GM04504 (cell line): ENCODE measurements at regions not wholly inside any gene's neighbourhood (a gene's known extent, or its start where the extent isn't known, plus 50 kb on each side); places are given as distances from the start of the nearest gene placed in this dataset.
"Not testable (repeated sequence)": the region's sequence is repeated elsewhere in the genome, so short reads cannot be mapped to it uniquely, and the experiment has no call there.

Experiments used
- DNase-seq: peaks from one replicate; pipeline ENCODE4 v3.0.0-alpha.2; 2012; ENCODE audit warnings: low read depth

DNA sequence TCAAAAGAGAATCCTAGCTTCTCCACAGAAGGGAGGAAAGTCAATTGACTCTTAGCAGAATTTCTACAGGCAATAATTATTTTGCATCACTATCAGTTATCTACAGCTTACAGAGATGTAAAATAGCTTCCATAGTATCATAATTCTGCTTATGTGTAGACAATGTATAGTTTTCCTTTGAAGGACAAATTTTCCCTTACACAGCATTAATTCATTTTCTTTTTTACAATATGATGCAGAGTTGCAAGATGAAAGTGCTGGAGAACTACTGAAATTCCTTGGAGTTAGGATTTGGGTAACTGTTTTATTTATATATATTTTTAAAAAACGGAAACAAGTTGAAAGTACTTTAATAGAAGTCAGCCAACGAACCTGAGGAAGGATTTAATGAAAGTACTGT, 111.0 kb upstream of the CPHXL start:
- no peak for DNase-seq

DNA sequence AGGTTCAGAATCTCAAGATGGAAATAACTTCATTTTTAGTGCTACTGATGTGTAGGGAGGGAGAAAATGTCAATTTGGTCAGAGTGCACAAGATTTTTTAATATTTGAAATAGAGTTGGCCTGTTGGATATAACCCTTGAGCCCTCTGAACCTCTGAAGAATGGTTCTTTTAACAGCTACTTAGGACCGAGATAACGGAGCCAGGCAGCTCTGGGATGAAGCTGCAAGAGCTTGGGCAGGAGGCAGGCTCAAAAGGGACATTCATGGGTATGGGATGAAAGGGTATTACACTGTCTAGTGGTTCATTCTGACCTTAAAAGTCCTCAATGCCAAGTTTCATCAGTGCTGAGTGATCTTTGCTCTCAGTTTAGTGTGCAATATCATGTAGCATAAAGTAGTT, 111.4 kb upstream of the CPHXL start:
- no peak for DNase-seq

DNA sequence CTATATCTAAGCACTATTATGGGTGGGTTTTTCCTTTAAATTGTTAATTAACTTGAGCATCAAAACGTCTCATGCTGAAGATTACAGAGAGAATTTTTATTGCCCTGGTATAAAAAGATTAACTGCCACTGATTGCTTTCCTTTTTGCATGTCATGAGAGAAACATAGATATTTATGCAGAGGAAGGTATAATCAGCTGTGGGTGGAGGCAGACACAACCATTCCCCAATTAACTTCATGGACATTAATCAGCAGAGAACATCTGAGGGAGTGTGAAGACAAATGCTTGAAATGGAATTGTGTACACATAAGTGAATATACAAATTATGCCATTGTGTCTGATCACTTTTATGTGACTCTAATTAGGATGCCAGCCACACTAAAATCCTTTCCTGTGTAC, 115.2 kb upstream of the CPHXL start:
- no peak for DNase-seq

DNA sequence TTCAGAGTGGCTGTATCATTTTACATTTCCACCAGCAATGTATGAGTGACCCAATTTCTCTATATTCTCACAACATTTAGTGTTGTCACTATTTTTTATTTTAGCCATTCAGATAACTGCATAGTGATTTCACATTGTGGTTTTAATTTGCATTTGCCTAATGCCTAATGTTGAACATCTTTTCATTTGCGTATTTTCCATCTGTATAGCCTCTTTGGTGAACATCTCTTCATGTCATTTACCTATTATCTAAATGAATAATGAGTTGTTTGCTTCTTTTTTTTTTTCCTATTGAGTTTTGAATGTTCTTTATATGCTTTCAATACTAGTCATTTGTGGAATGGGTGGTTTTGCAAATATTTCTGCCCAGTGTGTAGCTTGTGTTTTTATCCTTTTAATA, 120.9 kb upstream of the CPHXL start:
- no peak for DNase-seq

DNA sequence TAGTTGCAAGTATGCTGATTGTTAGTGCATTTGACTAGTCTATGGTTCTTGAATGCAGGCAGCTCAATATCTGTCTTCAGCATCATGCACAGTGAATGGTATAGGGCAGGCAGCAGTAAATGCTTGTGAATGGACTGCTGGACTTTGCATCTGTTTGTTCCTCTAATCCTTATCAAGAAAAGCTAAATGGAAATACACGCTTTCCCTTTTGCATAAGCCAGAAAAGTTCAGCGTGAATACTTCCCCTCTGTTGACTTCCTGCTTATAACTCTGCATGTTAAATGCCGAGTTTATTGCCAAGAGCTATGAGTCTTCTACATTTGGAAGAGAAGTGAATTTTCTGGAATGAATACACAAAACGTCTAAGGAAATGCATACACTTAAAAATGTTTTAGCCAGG, 127.9 kb upstream of the CPHXL start:
- no peak for DNase-seq

DNA sequence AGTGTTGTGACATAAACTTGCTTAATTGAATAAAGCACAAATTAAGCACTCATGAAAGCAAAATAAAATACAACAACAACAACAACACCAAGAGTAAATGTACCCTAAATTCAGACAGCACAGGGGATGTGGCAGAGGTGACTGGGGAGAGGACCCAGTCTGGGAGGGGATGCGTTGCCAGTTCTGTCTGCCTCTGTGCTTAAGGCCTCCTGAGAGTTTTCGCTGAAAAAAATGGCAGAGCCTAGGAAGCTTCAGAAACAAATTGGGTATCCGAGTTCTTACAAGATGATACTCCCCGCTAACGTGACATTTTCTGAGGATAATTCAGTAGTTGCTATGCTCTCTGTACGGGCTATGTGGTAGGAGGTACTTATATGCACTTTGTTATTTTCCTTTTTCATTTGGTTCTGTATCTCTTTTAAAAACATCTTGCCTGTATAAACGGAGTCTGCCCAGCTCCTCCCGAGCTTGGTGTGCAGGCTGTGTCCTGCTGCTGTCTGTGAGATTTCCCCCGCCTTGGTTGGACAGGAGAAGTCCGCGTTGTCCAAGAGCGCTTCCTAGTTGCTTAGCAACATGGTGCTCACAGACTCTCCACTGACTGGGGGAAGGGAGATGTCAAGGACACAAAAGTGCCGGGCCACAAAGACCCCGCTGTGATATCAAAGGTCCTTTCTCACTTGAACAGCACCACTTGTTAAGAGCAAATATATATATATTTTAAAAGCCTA, 134.2 kb upstream of the CPHXL start:
- DNase-seq, result no peak

DNA sequence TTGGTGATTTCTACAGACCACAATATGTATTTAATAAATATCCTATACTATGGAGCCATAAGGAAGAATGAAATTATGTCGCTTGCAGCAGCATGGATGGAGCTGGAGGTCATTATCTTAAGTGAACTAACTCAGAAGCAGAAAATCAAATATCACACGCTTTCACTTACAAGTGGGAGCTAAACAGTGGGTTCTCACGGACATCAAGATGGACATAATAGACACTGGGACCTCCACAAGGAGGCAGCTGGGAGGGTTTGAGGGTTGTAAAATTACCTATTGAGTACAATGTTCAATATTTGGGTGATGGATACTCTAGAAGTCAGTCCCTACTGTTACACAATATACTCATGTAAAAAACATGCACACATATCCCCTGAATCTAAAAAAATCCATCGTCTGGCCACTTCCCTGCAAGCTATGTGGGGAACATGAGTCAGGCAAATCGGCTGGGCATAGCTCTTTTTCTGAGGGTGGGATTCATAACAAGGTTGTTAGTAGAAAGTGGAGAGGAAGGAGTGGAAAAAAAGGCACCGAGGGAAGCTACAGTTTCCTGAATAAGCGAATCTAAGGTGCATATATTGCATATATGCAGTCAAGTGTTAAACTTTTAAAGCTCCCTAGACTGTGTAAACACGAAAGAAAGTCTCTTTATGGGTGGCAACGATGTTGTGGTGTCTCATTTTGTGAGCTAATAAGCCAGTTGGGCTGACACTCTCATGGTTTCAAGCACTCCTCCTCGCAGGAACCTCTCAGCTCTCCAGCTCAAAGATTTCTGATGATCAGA, 135.2 kb upstream of the CPHXL start:
- DNase-seq, result no peak

DNA sequence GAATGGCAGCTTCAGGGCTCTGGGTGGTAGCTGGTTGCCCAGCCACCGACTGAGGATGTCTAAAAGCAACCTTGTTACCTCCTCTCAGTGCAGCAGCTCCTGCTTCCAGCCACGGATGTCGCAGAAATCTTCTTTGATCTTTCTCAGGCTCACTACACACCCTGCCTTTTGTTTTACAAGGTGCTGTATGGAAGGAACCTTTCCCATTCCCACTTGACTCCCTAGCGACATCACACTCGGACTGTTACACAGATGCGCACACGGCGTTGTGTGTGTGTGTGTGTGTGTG, 135.8 kb upstream of the CPHXL start:
- no peak for DNase-seq

DNA sequence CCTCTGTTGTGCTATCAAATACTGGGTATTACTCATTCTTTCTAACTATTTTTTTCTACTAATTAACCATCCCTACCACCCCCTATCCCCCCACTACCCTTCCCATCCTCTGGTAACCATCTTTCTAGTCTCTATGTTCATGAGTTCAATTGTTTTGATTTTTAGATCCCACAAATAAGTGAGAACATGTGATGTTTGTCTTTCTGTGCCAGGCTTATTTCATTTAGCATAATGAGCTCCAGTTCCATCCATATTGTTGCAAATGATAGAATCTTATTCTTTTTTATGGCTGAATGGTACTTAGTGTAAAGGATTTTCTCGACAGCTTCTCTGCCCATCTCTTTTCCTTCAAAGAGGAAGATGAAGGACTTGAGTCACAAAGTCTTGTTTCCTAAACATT, 138.0 kb upstream of the CPHXL start:
- no peak for DNase-seq

DNA sequence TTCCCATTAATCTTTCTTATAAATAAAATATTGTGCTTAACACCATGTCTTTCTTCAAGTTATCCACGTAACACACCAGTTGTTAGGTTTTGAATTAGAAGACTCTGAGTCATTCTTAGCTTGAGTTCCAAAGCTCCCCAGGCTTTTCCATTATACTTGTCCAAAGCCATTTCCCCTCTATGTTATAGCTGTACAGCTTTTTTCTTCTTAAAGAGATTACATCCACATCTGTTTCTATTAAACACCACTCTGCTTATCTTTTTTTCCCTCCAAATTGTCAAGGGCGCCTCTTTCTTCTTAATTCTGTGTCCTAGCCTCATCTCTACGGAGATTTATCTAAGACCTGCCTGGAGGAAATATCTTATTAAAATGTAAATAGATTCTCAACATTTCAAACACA, 139.4 kb upstream of the CPHXL start:
- DNase-seq, result no peak

DNA sequence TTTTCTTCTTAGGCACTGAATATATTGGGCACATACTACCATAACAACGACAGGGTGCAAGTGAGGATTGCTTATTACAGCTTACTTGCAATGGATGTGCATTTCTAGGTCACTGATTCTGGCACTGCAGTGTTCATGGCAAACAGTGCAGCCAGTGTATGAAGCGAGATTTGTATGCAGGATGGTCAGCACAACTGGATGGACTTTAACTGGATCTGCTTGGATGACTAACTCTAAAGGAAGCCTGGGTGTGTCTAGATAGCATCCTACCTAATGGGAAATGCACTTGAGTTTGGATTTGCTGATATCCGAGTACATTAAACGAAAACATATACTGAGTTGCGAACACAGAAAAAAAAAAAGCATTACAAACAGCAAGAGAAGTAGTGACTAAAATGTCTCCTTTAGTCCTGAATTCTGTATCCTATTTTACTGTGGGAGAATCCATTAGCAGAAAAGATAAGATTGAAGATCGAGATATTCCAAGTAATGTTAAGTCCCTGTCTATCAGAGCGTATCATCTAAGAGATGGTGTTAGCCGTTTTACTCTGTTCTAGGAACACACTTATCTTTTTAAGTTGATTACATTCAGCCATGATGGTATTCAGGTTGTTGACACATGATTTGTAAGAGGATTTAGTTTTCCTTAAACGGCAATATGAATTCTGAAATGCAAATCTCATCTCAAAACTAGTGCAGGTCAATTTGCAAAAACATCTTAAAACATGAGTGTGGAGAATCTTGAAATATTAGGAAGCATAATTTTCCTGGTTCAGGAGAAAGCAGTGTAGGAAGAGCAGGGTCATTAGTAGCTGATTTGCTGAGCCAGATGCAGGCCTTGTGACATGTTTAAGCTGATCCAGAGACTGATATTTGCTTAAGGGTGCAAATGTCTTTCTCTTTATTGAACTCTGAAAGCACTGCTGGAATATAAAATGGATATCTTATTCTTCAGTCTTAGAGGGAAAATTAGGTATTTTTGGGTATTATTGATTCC, 142.6 kb upstream of the CPHXL start:
- DNase-seq, result no peak

DNA sequence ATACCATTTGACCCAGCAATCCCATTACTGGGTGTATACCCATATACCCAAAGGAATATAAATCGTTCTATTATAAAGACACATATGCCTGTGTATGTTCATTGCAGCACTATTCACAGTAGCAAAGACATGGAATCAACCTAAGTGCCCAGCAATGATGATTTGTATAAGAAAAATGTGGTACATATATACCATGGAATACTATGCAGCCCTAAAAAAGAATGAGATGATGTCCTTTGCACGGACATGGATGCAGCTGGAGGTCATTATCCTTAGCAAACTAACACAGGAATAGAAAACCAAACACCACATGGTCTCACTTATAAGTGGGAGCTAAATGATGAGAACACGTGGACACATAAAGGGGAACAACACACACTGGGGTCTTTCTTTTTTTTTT, 155.0 kb upstream of the CPHXL start:
- DNase-seq, result not testable (repeated sequence)

DNA sequence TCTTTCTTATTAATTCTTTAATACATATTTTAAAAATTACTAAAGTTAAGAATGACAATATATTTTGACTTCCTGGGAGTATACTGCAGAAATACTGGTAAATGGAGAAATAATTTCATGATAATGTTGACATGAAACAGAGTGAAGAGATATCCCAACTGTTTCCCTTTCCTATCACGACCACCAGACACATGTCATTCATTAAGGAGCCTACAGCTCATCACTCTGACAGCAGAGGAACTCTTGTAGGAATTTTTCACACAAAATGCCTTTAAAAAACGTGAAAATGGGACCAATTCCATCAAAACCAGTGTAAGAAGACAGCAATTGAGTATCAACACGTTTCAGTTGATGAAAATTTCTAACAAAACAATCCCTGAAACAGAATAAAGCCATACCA, 172.9 kb upstream of the CPHXL start:
- no peak for DNase-seq

DNA sequence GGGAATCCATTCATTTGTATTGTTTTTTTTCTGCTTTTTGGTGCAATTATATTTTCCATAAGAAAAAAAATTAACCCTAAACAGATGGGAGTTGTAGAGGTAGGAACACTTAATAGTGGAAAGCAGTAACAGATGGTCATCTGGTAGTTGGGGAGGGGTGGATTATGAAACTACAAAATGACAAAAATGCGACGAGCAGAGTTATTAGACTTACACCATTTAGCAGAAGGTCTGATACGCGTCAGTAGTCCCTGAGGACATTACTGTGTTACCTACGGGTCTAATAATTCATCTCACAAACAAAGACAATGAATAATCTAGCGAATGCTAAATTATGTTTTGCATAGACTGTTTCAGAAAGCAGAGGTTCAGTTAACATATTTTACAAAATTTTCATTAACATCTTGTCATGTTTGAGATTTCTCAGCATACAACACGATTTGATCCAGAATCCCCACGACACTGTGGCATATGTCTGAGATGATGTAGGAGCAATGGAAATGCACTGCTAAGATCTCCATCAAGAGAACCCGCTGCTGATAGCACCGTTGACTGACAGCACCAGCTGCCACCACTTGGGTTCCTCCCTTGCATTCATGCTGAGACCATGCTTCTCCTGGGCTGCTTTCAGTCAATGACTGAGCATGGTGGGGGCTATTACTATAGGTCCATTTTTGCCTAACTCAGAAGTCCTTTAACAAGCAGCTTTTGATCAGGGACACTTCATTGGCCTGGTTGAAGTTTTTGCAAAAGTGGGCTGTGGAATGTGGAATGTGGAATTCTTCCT, 182.2 kb upstream of the CPHXL start:
- no peak for DNase-seq

DNA sequence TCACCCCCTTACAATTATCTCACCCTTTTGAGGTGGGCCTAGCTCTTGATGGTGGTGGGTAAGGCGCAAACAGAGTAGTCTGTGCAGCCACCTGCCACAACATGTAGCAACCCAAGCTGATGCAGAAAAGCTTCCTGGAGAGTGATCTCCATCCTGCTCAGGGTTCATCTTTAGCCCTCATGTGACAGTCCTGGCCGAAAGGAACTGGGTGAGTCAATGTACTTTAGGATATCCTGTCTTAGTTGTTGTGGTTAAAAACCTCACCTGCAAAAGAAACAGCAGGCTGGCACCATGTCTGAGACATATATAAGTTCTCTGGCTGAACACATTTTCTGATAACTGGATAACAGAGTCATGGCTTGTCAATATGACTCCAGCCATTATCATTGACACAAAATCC, 183.5 kb upstream of the CPHXL start:
- no peak for DNase-seq

DNA sequence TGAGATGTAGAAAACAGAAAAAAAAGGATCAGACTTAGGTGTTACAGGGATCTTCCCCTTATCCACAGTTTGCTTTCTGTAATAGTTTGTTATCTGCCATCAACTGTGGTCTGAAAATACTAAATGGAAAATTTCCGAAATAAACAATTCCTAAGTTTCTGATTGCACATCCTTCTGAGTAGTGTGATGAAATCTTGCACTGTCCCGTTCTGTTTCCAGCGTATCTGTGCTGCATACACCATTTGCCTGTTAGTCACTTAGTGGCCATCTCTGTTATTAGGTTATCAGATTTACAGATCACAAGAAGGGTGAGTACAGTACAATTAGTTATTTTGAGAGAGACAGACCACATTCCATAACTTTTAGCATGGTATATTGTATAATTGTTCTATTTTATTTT, 185.6 kb upstream of the CPHXL start:
- DNase-seq, result no peak

DNA sequence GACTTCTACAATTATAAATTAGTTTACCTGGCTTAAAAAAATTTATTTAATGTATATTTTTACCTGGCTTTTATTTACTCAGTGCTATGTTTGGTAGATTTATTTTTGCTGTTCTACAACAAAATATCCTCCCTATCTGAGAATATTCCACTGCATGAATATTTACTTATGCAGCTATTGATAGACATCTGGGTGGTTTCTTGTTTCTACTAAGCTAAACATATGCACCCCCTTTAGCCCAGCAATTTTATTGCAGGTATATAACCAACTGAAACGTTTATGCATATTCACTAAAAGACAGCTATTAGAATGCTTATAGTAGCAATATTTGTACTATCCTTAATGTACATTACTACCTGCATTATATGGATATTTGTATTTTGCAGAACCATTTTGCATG, 187.7 kb upstream of the CPHXL start:
- DNase-seq, result no peak

DNA sequence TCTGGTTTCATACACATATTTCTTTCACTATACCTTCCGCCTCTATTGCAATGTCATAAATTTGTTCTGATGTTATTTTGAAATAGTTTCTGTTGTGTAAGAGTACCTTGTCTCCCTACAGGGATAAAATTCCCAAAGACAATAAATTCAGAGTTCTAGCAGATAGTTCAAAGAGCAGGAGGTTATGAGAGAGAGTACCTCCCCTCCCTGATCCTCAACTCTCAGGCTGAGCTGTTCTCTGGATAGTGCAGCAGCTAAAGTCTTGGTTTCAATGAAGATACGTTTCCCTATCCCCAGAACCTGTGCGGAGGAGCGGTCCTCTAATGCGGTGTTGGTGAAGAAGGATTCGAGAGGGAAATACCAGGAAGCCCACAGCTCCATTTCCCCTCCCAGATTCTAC, 190.2 kb upstream of the CPHXL start:
- DNase-seq, result no peak

DNA sequence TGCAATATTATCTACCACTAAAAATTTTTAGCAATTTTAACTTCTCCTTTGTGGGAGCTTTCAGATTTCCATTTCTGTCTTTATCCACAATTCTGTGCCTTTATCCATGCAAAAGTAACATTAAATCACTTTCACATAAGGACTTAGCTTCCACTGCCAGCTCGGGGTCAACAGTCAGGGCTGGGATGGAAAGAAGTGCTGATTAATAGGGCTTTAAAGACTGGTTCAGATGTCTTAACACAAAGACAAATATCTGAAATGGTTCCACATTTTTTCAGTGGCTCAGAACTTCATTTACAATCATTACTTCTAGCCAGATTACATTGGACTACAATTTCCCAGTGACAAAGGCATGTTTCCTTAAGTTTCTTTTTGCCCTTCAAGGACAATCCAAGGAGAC, 191.8 kb upstream of the CPHXL start:
- no peak for DNase-seq

DNA sequence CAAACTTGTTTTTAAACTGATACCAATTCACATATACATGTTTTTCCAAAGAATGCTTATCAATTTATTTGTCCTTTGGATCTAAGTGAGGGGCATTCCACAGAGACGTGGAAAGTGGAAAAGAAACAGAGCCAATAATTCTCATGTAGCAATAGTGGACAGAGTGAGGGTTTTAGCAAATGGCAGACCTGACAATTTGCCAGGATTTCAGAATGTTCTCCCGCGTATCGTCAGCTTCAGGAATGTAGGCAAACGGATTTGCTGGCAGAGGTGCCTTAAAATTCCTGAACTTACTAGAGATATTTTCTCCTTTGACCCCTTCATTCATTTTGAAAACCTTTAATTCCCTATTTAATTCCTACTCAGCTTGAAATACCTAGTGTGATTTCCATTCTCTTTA, 193.4 kb upstream of the CPHXL start:
- DNase-seq, result no peak

DNA sequence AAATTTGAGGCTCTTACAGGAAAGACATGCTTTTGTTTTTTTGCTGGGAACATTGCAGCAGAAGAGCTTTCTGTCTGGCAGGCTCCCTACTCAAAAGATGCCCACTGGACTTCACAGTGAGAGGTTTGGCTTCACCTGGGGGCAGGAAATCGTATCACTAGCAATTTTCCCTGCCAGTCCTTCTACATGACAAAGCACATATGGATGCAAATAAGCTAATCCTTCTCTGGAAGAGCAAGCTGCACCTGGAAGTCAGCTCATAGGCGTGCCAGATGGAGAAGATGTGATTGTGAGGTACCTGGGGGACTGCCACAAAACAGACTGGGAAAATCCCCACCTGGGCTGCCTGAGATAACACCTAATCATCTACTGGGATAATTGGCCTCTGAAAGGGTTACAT, 195.0 kb upstream of the CPHXL start:
- no peak for DNase-seq

DNA sequence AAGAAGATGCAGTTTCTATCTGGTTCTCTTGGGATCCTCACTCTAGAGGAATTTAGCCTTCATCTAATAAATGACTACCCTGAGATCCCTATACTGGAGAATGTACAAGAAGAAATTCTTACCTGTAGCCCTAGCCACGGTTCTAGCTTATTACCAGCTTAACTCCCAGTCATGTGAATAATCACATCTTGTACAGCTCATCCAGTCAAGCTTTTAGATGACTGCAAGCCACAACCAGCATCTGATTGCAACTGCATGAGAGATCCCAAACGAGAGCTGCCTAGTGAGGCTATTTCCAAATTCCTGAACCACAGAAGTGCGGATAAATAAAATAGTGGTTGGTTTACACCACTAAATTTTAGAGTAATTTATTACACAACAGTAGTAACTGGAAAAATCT, 196.0 kb upstream of the CPHXL start:
- no peak for DNase-seq
